ENCODE measurements at regions not wholly inside any gene's neighbourhood (a gene's known extent, or its start where the extent isn't known, plus 50 kb on each side); places are given as distances from the start of the nearest gene placed in this dataset.

GRCh38 chr6:142008781-142009180 is 123.9 kb upstream of the GJE1 start:
- Histone ChIP-seq H3K9me3 (ENCODE audit: low read depth, low read length) (no peaks in the 10 kb centered on the region), H3K4me2 (ENCODE audit: insufficient read depth, low read length) (no peak overlapping the region), H3K36me3 (ENCODE audit: insufficient read depth, low read length) (no peaks in the 10 kb centered on the region), H4K20me1 (ENCODE audit: insufficient read depth, low read length) (no peaks in the 10 kb centered on the region), H3K27ac (ENCODE audit: low read depth, low read length) (peak overlapping the region; percentile 40), H3K4me3 (ENCODE audit: insufficient read depth, low read length) (no peak overlapping the region), H2AFZ (ENCODE audit: low read length) (no peak overlapping the region), H3K4me1 (ENCODE audit: insufficient read depth, low read length) (peaks cover 41% of the 10 kb centered on the region), H3K27me3 (ENCODE audit: insufficient read depth, low read length) (no peaks in the 10 kb centered on the region), H3K79me2 (ENCODE audit: insufficient read depth, low read length) (no peaks in the 10 kb centered on the region)
- TF ChIP-seq, protein P1, sequence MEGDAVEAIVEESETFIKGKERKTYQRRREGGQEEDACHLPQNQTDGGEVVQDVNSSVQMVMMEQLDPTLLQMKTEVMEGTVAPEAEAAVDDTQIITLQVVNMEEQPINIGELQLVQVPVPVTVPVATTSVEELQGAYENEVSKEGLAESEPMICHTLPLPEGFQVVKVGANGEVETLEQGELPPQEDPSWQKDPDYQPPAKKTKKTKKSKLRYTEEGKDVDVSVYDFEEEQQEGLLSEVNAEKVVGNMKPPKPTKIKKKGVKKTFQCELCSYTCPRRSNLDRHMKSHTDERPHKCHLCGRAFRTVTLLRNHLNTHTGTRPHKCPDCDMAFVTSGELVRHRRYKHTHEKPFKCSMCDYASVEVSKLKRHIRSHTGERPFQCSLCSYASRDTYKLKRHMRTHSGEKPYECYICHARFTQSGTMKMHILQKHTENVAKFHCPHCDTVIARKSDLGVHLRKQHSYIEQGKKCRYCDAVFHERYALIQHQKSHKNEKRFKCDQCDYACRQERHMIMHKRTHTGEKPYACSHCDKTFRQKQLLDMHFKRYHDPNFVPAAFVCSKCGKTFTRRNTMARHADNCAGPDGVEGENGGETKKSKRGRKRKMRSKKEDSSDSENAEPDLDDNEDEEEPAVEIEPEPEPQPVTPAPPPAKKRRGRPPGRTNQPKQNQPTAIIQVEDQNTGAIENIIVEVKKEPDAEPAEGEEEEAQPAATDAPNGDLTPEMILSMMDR (IDR thresholded peaks at IDR 0.05; ENCODE audit: extremely low read depth, low read depth, low read length): no peak
- no peak for DNase-seq (ENCODE audit: insufficient read length, low spot score, missing footprints)

GRCh38 chr6:142008016-142008735 is 124.5 kb upstream of the GJE1 start:
- no peaks in the 10 kb centered on the region for H4K20me1 ChIP-seq (ENCODE audit: insufficient read depth, low read length)
- H3K79me2 ChIP-seq (ENCODE audit: insufficient read depth, low read length): no peaks in the 10 kb centered on the region
- TF ChIP-seq, protein P1 (IDR thresholded peaks at IDR 0.05; ENCODE audit: extremely low read depth, low read depth, low read length): no peak
- peaks cover 38% of the 10 kb centered on the region for H3K4me1 ChIP-seq (ENCODE audit: insufficient read depth, low read length)
- H2AFZ ChIP-seq (ENCODE audit: low read length): no peak overlapping the region
- no peak for DNase-seq (ENCODE audit: insufficient read length, low spot score, missing footprints)
- H3K27ac ChIP-seq (ENCODE audit: low read depth, low read length): no peak overlapping the region
- H3K9me3 ChIP-seq (ENCODE audit: low read depth, low read length): no peaks in the 10 kb centered on the region
- H3K36me3 ChIP-seq (ENCODE audit: insufficient read depth, low read length): no peaks in the 10 kb centered on the region
- H3K4me3 ChIP-seq (ENCODE audit: insufficient read depth, low read length): no peak overlapping the region
- H3K4me2 ChIP-seq (ENCODE audit: insufficient read depth, low read length): no peak overlapping the region
- H3K27me3 ChIP-seq (ENCODE audit: insufficient read depth, low read length): no peaks in the 10 kb centered on the region

- no peaks in the 10 kb centered on the region for H3K9me3 ChIP-seq (ENCODE audit: low read depth, low read length)
- no peak overlapping the region for H2AFZ ChIP-seq (ENCODE audit: low read length)
- no peaks in the 10 kb centered on the region for H3K79me2 ChIP-seq (ENCODE audit: insufficient read depth, low read length)
- H3K36me3 ChIP-seq (ENCODE audit: insufficient read depth, low read length): no peaks in the 10 kb centered on the region
- no peak overlapping the region for H3K27ac ChIP-seq (ENCODE audit: low read depth, low read length)
- H3K27me3 ChIP-seq (ENCODE audit: insufficient read depth, low read length): no peaks in the 10 kb centered on the region
- H4K20me1 ChIP-seq (ENCODE audit: insufficient read depth, low read length): no peaks in the 10 kb centered on the region
- H3K4me2 ChIP-seq (ENCODE audit: insufficient read depth, low read length): no peak overlapping the region
- H3K4me3 ChIP-seq (ENCODE audit: insufficient read depth, low read length): no peak overlapping the region
- H3K4me1 ChIP-seq (ENCODE audit: insufficient read depth, low read length): peaks cover 11% of the 10 kb centered on the region
- DNase-seq (ENCODE audit: insufficient read length, low spot score, missing footprints): no peak
- TF ChIP-seq, protein P1 (IDR thresholded peaks at IDR 0.05; ENCODE audit: extremely low read depth, low read depth, low read length): no peak
Observed at GRCh38 chr6:142005021-142005420, 127.7 kb upstream of the GJE1 start.

DNA sequence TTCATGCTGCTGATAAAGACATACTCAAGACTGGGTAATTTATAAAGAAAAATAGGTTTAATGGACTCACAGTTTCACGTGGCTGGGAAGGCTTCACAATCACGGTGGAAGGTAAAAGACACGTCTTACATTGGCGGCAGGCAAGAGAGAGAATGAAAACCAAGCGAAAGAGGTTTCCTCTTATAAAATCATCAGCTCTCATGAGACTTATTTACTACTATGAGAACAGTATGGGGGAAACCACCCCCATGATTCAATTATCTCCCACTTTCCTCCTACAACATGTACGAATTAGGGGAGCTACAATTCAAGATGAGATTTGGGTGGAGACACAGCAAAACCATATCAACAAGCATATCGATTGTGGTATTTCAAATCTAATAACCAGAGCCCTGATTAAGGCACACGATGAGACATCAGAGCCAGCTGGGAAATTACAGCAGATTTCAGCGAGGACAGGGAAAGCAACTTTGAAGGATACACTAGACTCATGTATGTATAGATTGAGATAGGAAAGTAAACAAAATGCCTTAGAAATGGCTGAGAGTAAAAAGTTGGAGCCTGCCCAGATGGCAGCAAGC is 129.8 kb upstream of the GJE1 start:
- TF ChIP-seq, protein P1 (IDR thresholded peaks at IDR 0.05; ENCODE audit: extremely low read depth, low read depth, low read length): no peak
- Histone ChIP-seq H3K36me3 (ENCODE audit: insufficient read depth, low read length) (no peaks in the 10 kb centered on the region), H3K4me3 (ENCODE audit: insufficient read depth, low read length) (no peak overlapping the region), H3K4me2 (ENCODE audit: insufficient read depth, low read length) (no peak overlapping the region), H3K9me3 (ENCODE audit: low read depth, low read length) (no peaks in the 10 kb centered on the region), H3K4me1 (ENCODE audit: insufficient read depth, low read length) (no peaks in the 10 kb centered on the region), H3K27ac (ENCODE audit: low read depth, low read length) (no peak overlapping the region), H3K79me2 (ENCODE audit: insufficient read depth, low read length) (no peaks in the 10 kb centered on the region), H2AFZ (ENCODE audit: low read length) (no peak overlapping the region), H3K27me3 (ENCODE audit: insufficient read depth, low read length) (no peaks in the 10 kb centered on the region), H4K20me1 (ENCODE audit: insufficient read depth, low read length) (no peaks in the 10 kb centered on the region)
- no peak for DNase-seq (ENCODE audit: insufficient read length, low spot score, missing footprints)
